Stimulated activated memory B cell treated with anti-CD40 and anti-IgM and Interleukin-4, amounts not matched to agents 10 μg/mL and 1 μg/mL and 100 μg/mL, for 72 hours (primary cell): ENCODE measurements at regions not wholly inside any gene's neighbourhood (a gene's known extent, or its start where the extent isn't known, plus 50 kb on each side); places are given as distances from the start of the nearest gene placed in this dataset.
A peak's percentile ranks its signal among the peaks of the same experiment; 100 is the strongest.

Experiments used
- ATAC-seq: fragments of 150-1000 bp; cut with Tn5 transposase; 2 replicates; pipeline ENCODE4 v1.10.0; 2021
- H3K27ac Mint-ChIP-seq: one replicate; pipeline ENCODE4 v1.8.0; 2022; ENCODE audit warnings: mild to moderate bottlenecking, mixed read lengths
- H3K27me3 Mint-ChIP-seq: one replicate; pipeline ENCODE4 v1.8.0; 2022; ENCODE audit warnings: mixed read lengths
- H3K36me3 Mint-ChIP-seq: one replicate; pipeline ENCODE4 v1.8.0; 2022; ENCODE audit warnings: mixed read lengths
- H3K4me1 Mint-ChIP-seq: one replicate; pipeline ENCODE4 v1.8.0; 2022; ENCODE audit warnings: mixed read lengths
- H3K4me3 Mint-ChIP-seq: one replicate; pipeline ENCODE4 v1.8.0; 2022; ENCODE audit warnings: mild to moderate bottlenecking, moderate library complexity, mixed read lengths
- H3K9me3 Mint-ChIP-seq: one replicate; pipeline ENCODE4 v1.8.0; 2022; ENCODE audit warnings: mixed read lengths

DNA sequence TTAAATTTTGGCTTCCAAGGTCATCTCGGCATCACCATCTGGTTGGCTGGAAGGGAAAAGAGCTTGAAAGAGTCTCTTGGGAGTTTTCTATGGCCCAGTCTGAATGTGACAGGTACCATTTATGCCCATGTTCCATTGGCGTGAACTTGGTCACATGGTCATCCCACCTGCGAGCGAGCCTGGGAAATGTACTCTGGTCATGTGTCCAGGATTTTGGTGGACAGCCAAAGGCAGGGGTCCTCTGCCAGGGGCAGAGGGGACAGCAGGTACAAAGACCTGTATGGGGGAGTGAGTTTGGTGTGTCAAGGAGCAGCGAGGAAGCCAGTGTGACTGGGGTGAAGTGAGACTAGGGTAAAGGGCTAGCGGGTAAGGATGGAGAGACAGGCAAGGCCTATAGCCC, 112.6 kb downstream of the CDC5L start:
- H3K4me3 Mint-ChIP-seq: no peak overlapping the region
- no peaks in the 10 kb centered on the region for H3K36me3 Mint-ChIP-seq
- peaks cover 31% of the 10 kb centered on the region for H3K27me3 Mint-ChIP-seq
- H3K4me1 Mint-ChIP-seq: no peaks in the 10 kb centered on the region
- no peak for ATAC-seq
- no peaks in the 10 kb centered on the region for H3K9me3 Mint-ChIP-seq
- no peak overlapping the region for H3K27ac Mint-ChIP-seq

DNA sequence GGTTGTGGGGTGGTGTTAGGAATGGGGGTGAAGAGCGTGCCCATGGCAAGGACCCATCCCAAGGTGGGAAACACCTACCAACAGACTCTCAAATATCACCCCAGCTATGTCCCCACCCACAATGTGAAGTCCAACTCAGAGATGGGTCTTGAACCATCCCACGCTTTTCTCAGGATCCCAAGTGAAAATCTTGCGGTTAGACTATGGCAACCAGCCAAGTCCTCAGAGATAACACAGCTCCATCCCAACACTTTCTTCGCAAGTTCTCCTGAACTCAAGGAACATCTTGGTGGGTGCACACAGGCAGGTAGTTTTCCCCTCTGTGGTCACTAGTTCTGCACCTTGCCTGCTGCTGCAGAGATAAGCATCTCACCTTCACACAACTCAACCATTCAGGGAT, 116.0 kb downstream of the CDC5L start:
- Mint-ChIP-seq H3K4me3 (no peak overlapping the region), H3K36me3 (no peaks in the 10 kb centered on the region), H3K27me3 (peaks cover 28% of the 10 kb centered on the region), H3K4me1 (no peaks in the 10 kb centered on the region), H3K27ac (no peak overlapping the region), H3K9me3 (peaks cover 4% of the 10 kb centered on the region)
- no peak for ATAC-seq

- ATAC-seq: no peak
- Mint-ChIP-seq H3K27me3 (peaks cover 28% of the 10 kb centered on the region), H3K4me3 (no peak overlapping the region)
Measured at GRCh38 chr6:44504301-44504791, 116.8 kb downstream of the CDC5L start.

GRCh38 chr6:44505751-44506150, 118.2 kb downstream of the CDC5L start:
- Mint-ChIP-seq H3K27ac (no peak overlapping the region), H3K27me3 (peaks cover 28% of the 10 kb centered on the region), H3K4me3 (no peak overlapping the region), H3K4me1 (no peaks in the 10 kb centered on the region), H3K9me3 (peaks cover 7% of the 10 kb centered on the region), H3K36me3 (no peaks in the 10 kb centered on the region)
- ATAC-seq: no peak

More at GRCh38 chr6:44504301-44504791, 116.8 kb downstream of the CDC5L start:
- peaks cover 4% of the 10 kb centered on the region for H3K9me3 Mint-ChIP-seq
- no peaks in the 10 kb centered on the region for H3K36me3 Mint-ChIP-seq
- no peak overlapping the region for H3K27ac Mint-ChIP-seq
- no peaks in the 10 kb centered on the region for H3K4me1 Mint-ChIP-seq

DNA sequence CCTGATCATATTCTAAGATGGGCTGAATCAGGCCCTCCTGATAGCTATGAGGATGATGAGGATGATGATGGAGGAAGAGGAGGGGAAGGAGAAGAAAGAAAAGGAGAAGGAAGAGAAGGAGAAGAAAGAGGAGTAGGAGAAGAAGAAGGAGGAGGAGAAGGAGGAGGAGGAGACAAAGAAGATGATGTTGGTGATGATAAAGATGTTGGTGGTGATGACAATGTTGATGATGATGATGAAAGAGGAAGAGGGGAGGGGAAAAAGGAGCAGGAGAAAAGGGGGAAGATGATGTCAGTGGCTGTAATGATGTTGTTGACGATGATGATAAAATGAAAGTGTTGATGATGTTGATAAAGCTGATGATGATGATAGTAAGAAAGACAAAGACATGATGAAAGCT, 119.5 kb downstream of the CDC5L start:
- Mint-ChIP-seq H3K4me3 (no peak overlapping the region), H3K27ac (no peak overlapping the region), H3K36me3 (no peaks in the 10 kb centered on the region), H3K9me3 (peaks cover 7% of the 10 kb centered on the region), H3K27me3 (peaks cover 28% of the 10 kb centered on the region), H3K4me1 (no peaks in the 10 kb centered on the region)
- ATAC-seq: no peak

- Mint-ChIP-seq H3K27me3 (peaks cover 28% of the 10 kb centered on the region), H3K27ac (no peak overlapping the region), H3K4me1 (no peaks in the 10 kb centered on the region), H3K9me3 (peaks cover 7% of the 10 kb centered on the region), H3K4me3 (no peak overlapping the region), H3K36me3 (no peaks in the 10 kb centered on the region)
- ATAC-seq: no peak
Measured at GRCh38 chr6:44508646-44509045, 121.1 kb downstream of the CDC5L start.

GRCh38 chr6:44511126-44511525, 123.6 kb downstream of the CDC5L start:
- Mint-ChIP-seq H3K27me3 (peaks cover 11% of the 10 kb centered on the region), H3K36me3 (no peaks in the 10 kb centered on the region), H3K27ac (no peak overlapping the region), H3K4me1 (no peaks in the 10 kb centered on the region), H3K9me3 (peaks cover 7% of the 10 kb centered on the region), H3K4me3 (no peak overlapping the region)
- no peak for ATAC-seq

GRCh38 chr6:44512868-44513741, 125.6 kb downstream of the CDC5L start:
- no peaks in the 10 kb centered on the region for H3K27me3 Mint-ChIP-seq
- no peak overlapping the region for H3K4me3 Mint-ChIP-seq
- no peak for ATAC-seq
- no peaks in the 10 kb centered on the region for H3K4me1 Mint-ChIP-seq
- no peaks in the 10 kb centered on the region for H3K36me3 Mint-ChIP-seq
- peaks cover 6% of the 10 kb centered on the region for H3K9me3 Mint-ChIP-seq
- H3K27ac Mint-ChIP-seq: no peak overlapping the region

GRCh38 chr6:44514085-44514484, 126.6 kb downstream of the CDC5L start:
- no peak overlapping the region for H3K27ac Mint-ChIP-seq
- H3K9me3 Mint-ChIP-seq: peaks cover 14% of the 10 kb centered on the region
- H3K4me1 Mint-ChIP-seq: no peaks in the 10 kb centered on the region
- peaks cover under 1% of the 10 kb centered on the region for H3K27me3 Mint-ChIP-seq
- no peak overlapping the region for H3K4me3 Mint-ChIP-seq
- H3K36me3 Mint-ChIP-seq: no peaks in the 10 kb centered on the region
- ATAC-seq: no peak

GRCh38 chr6:44514576-44515193, 127.2 kb downstream of the CDC5L start:
- Mint-ChIP-seq H3K36me3 (no peaks in the 10 kb centered on the region), H3K9me3 (peaks cover 19% of the 10 kb centered on the region), H3K4me3 (no peak overlapping the region), H3K27me3 (peaks cover 6% of the 10 kb centered on the region), H3K27ac (no peak overlapping the region), H3K4me1 (no peaks in the 10 kb centered on the region)
- ATAC-seq: no peak

GRCh38 chr6:44522871-44523270, 135.4 kb downstream of the CDC5L start:
- peaks cover 55% of the 10 kb centered on the region for H3K27me3 Mint-ChIP-seq
- no peak overlapping the region for H3K4me3 Mint-ChIP-seq
- no peak for ATAC-seq
- no peaks in the 10 kb centered on the region for H3K4me1 Mint-ChIP-seq
- peaks cover 29% of the 10 kb centered on the region for H3K9me3 Mint-ChIP-seq
- H3K36me3 Mint-ChIP-seq: peaks cover 7% of the 10 kb centered on the region
- H3K27ac Mint-ChIP-seq: no peak overlapping the region

DNA sequence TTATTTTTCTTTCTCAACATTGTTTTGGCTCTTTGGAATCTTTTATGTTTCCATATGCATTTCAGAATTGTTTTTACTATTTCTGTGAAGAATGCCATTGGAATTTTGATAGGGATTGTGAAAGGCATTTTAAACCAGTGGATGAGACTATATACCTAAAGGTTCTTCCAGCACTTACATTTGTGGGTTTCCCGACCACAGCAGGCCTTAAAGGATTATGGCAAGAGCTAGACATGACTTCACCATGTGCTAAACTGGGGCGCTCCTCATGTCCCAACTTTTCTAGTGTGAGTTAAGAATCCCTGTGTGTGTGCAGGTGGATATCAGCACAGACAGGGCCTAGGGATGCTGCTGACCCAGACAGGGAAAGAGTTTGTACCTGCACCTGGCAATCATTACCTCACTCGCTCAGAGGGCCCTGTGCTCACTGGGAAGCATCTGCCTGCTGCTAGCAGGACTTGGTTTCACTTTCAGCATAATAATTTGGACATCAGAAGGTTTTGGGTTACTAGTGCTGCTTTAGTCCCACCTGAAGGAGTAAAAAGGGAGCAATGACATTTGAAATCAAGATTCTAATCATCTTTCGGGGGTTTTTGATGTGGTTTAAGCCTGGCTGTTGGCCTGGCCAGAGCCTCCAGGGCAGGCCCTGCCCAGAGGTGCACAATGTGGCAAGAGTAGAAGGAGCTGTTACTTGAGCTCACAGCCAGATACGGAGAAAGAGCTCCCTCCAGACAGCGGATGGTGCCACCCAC, 137.1 kb downstream of the CDC5L start:
- Mint-ChIP-seq H3K4me3 (no peak overlapping the region), H3K4me1 (no peaks in the 10 kb centered on the region), H3K27me3 (peaks cover 67% of the 10 kb centered on the region), H3K9me3 (peaks cover 15% of the 10 kb centered on the region), H3K27ac (no peak overlapping the region), H3K36me3 (peaks cover 7% of the 10 kb centered on the region)
- no peak for ATAC-seq

DNA sequence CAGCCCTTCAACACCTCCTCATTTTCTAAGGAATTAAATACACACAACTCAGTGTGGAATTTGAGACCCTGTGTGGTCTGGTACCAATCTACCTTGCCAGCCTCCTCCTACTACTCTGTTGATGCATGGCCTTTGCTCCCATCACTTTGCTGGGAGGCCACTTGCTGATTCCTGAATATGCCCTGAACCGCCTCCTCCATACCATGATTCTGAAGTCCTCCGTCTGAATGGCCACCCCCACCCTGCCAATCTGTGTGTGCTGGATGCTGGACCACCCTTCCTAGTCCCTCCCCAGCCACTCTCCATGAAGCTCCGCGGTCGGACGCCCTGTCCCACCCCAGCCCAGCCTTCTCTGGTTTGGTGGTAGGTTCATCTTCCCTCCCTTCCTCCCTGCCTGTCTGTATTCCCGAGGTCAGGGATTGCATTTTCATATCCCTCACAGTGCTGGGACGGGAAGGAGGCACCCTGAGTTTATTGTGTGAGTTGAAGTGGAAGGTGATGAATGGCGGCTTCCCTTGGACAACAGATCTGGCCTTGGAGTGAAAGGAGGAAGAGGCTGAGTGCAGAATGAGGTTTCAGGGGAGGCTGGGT, 138.3 kb downstream of the CDC5L start:
- H3K9me3 Mint-ChIP-seq: peaks cover 14% of the 10 kb centered on the region
- no peak for ATAC-seq
- peaks cover 70% of the 10 kb centered on the region for H3K27me3 Mint-ChIP-seq
- no peak overlapping the region for H3K4me3 Mint-ChIP-seq
- no peak overlapping the region for H3K27ac Mint-ChIP-seq
- peaks cover 7% of the 10 kb centered on the region for H3K36me3 Mint-ChIP-seq
- H3K4me1 Mint-ChIP-seq: no peaks in the 10 kb centered on the region

DNA sequence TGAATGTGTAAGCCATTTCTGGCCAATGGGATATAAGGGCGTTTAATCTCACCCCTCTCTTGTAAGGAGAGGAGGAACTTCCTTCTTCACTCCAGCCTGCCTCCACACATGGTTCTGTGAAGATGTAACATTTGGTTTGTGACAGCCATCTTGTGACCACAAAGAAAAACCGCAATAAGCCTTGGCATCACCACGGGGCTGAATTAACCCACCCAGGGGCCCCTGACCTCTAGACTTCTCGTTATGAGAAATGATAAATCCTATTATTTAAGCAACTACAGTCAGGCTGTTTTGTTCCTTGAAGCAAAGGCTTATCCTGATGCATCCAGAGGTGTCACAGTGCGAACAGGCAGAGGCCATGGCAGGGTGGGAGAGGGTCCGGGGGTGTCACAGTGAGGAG, 139.7 kb downstream of the CDC5L start:
- H3K4me3 Mint-ChIP-seq: no peak overlapping the region
- H3K36me3 Mint-ChIP-seq: no peaks in the 10 kb centered on the region
- H3K27me3 Mint-ChIP-seq: peaks cover 68% of the 10 kb centered on the region
- no peak overlapping the region for H3K27ac Mint-ChIP-seq
- ATAC-seq: peak; percentile 28
- no peaks in the 10 kb centered on the region for H3K4me1 Mint-ChIP-seq
- H3K9me3 Mint-ChIP-seq: peaks cover 5% of the 10 kb centered on the region
